ENCODE measurements at regions not wholly inside any gene's neighbourhood (a gene's known extent, or its start where the extent isn't known, plus 50 kb on each side); places are given as distances from the start of the nearest gene placed in this dataset.

GRCh38 chr11:90997241-90997640 is 774.4 kb upstream of the CHORDC1 start:
- TF ChIP-seq POLR2A (IDR thresholded peaks at IDR 0.05) (no peak), POLR2AphosphoS5 (IDR thresholded peaks at IDR 0.05) (no peak)
